GM12878 (cell line): ENCODE measurements at regions not wholly inside any gene's neighbourhood (a gene's known extent, or its start where the extent isn't known, plus 50 kb on each side); places are given as distances from the start of the nearest gene placed in this dataset.

Experiments used
- ATAC-seq: fragments of 200-7000 bp; cut with Tn5 transposase; 3 replicates; pipeline ENCODE4 v1.9.1; 2020; ENCODE audit warnings: mild to moderate bottlenecking, moderate library complexity
- BruUV-seq: library from RNA; stranded (reverse); fragments of 400-500 nt; replicated peaks from 2 replicates; lab custom pipeline; 2021; lab: Mats Ljungman, UMichigan
- CTCF ChIA-PET: fragments of 300-600 bp; sonication (Branson Sonifier 250); formaldehyde crosslinking; extraction: SDS; loops from one replicate; lab custom pipeline; 2021; ENCODE audit warnings: inconsistent platforms; lab: Yijun Ruan, JAX
- POLR2A ChIA-PET: fragments of 350-600 bp; formaldehyde crosslinking; extraction: SDS; loops from one replicate; lab custom pipeline; 2021; ENCODE audit warnings: inconsistent platforms; lab: Charles Lee
- RAD21 ChIA-PET: fragments of 300-600 bp; sonication (Branson Sonifier 250); formaldehyde crosslinking; loops from one replicate; lab custom pipeline; 2023; ENCODE audit warnings: antibody characterized with exemption; ENCODE audit not compliant: unreplicated experiment; lab: Charles Lee
- SMC1A ChIA-PET: fragments of 300-600 bp; sonication (Branson Sonifier 250); formaldehyde crosslinking; loops from one replicate; lab custom pipeline; 2023; ENCODE audit not compliant: unreplicated experiment, uncharacterized antibody; lab: Charles Lee
- DNase-seq: peaks from one replicate; pipeline ENCODE4 v3.0.0-alpha.2; 2011; ENCODE audit warnings: low read depth, low spot score
- FAIRE-seq: peaks from 3 replicates; lab custom pipeline; 2011; peaks lifted over from hg19 to GRCh38; lab: Jason Lieb, UNC
- H2AFZ ChIP-seq: 2 replicates; pipeline ENCODE4 v1.6.0; 2011; ENCODE audit warnings: low read depth, low read length, control low read depth; ENCODE audit not compliant: control insufficient read depth
- H3K27ac ChIP-seq: 2 replicates; pipeline ENCODE4 v1.5.1; 2011; ENCODE audit warnings: control low read depth; ENCODE audit not compliant: control insufficient read depth, insufficient read depth
- H3K27me3 ChIP-seq, 2 experiments: replicated peaks in 1 of 2; 2 replicates each; pipeline versions ENCODE4 v1.6.0 to v1.6.1; 2011; ENCODE audit warnings: low read length in 1 of 2; ENCODE audit not compliant: control insufficient read depth in 2 of 2, insufficient read depth in 2 of 2
- H3K36me3 ChIP-seq, 2 experiments: 2 replicates each; pipeline ENCODE4 v1.5.1; 2011; ENCODE audit warnings: low read length in 1 of 2; ENCODE audit not compliant: control insufficient read depth in 2 of 2, insufficient read depth in 2 of 2
- H3K4me1 ChIP-seq: 2 replicates; pipeline ENCODE4 v1.6.1; 2011; ENCODE audit warnings: mild to moderate bottlenecking, low read length, moderate library complexity, mixed read lengths; ENCODE audit not compliant: control insufficient read depth, insufficient read depth
- H3K4me2 ChIP-seq: 2 replicates; pipeline ENCODE4 v1.6.0; 2011; ENCODE audit warnings: control low read depth; ENCODE audit not compliant: control insufficient read depth, insufficient read depth
- H3K4me3 ChIP-seq: fragments of 200-600 bp; sonication (generic); 2 replicates; pipeline ENCODE4 v1.5.1; 2016
- H3K79me2 ChIP-seq: 2 replicates; pipeline ENCODE4 v1.6.0; 2011; ENCODE audit warnings: low read length; ENCODE audit not compliant: control insufficient read depth, insufficient read depth
- H3K9ac ChIP-seq: 2 replicates; pipeline ENCODE4 v1.8.0; 2011; ENCODE audit warnings: low read length, control low read depth, mixed read lengths; ENCODE audit not compliant: control insufficient read depth, insufficient read depth
- H3K9me3 ChIP-seq: replicated peaks from 3 replicates; pipeline ENCODE4 v1.5.1; 2011; ENCODE audit warnings: mild to moderate bottlenecking, low read length; ENCODE audit not compliant: control insufficient read depth, insufficient read depth
- H4K20me1 ChIP-seq: 2 replicates; pipeline ENCODE4 v1.6.0; 2011; ENCODE audit not compliant: control insufficient read depth, insufficient read depth
- ASH2L ChIP-seq: fragments of 300-600, 200-600 bp; sonication (generic); IDR thresholded peaks from 2 replicates; pipeline ENCODE4 v1.6.1; 2017; ENCODE audit warnings: low read depth, mild to moderate bottlenecking, borderline replicate concordance
- BCL11A ChIP-seq: IDR thresholded peaks from 2 replicates; pipeline ENCODE4 v1.6.1; 2011; ENCODE audit warnings: low read depth, low read length
- IRF4 ChIP-seq: IDR thresholded peaks from 2 replicates; pipeline ENCODE4 v1.6.1; 2011; ENCODE audit warnings: low read depth, low read length
- MXI1 ChIP-seq: fragments of 150-350 bp; IDR thresholded peaks from 2 replicates; pipeline ENCODE4 v1.6.1; 2011; ENCODE audit warnings: low read depth, mild to moderate bottlenecking, inconsistent platforms, low read length, improper control_type of control experiment
- NR2F1 ChIP-seq: fragments of 450-650 bp; conservative IDR thresholded peaks from 2 replicates; pipeline ENCODE4 v1.6.1; 2017; ENCODE audit warnings: mild to moderate bottlenecking
- PBX3 ChIP-seq: IDR thresholded peaks from 2 replicates; pipeline ENCODE4 v1.6.1; 2011; ENCODE audit warnings: mild to moderate bottlenecking, low read depth, low read length, moderate library complexity; ENCODE audit not compliant: insufficient replicate concordance
- PKNOX1 ChIP-seq: fragments of 450-650 bp; IDR thresholded peaks from 2 replicates; pipeline ENCODE4 v1.6.1; 2016; ENCODE audit warnings: mild to moderate bottlenecking
- SKIL ChIP-seq: fragments of 450-650 bp; IDR thresholded peaks from 2 replicates; pipeline ENCODE4 v1.6.1; 2017; ENCODE audit warnings: mild to moderate bottlenecking, low read depth, inconsistent platforms; ENCODE audit not compliant: poor library complexity, severe bottlenecking
- TCF12 ChIP-seq: IDR thresholded peaks from 2 replicates; pipeline ENCODE4 v1.6.1; 2011; ENCODE audit warnings: low read depth, mild to moderate bottlenecking, low read length
- USF2 ChIP-seq: IDR thresholded peaks from 2 replicates; pipeline ENCODE4 v1.6.1; 2011; ENCODE audit warnings: low read depth, low read length, improper control_type of control experiment, borderline replicate concordance
- ZNF274 ChIP-seq: IDR thresholded peaks from one replicate; pipeline ENCODE4 v1.8.0; 2011; ENCODE audit not compliant: insufficient read length, insufficient read depth
- WGBS: methylation state at CpG from one replicate; pipeline ENCODE4 v1.1.6; 2016; ENCODE audit warnings: low lambda C conversion rate; ENCODE audit not compliant: insufficient replicate concordance, insufficient coverage; ENCODE audit errors: missing lambda C conversion rate; 5-methylcytosine and 5-hydroxymethylcytosine counted together
- in situ Hi-C: fragments of 300-500 bp; cut with MboI; formaldehyde crosslinking; loops from 9 replicates; pipeline ENCODE4 v1.14.3; 2018; ENCODE audit warnings: mixed read lengths
- intact Hi-C: fragments of 100-400 bp; cut with micrococcal nuclease; formaldehyde crosslinking; loops from one replicate; pipeline ENCODE4 v1.14.2; 2022; ENCODE audit not compliant: unreplicated experiment

GRCh38 chr11:115939731-115940421 lies 435.7 kb upstream of the CADM1 start (continued):
- TF ChIP-seq PKNOX1 = 0 out of 2 replicates have a peak, but pooled peaks have one; percentile 24
- TF ChIP-seq ASH2L = no peak
- no peak for TF ChIP-seq USF2
- TF ChIP-seq TCF12 = peak; percentile 94
- TF ChIP-seq BCL11A = peak; percentile 49; the same call in 1 of the 2 replicates
- TF ChIP-seq IRF4 = 0 out of 2 replicates have a peak, but pooled peaks have one; percentile 27
- peak; percentile 58 for TF ChIP-seq NR2F1

GRCh38 chr11:115939104-115939730 lies 435.0 kb upstream of the CADM1 start:
- intact Hi-C loops = no loop called here
- Histone ChIP-seq H3K27ac (no peak overlapping the region), H3K79me2 (no peaks in the 10 kb centered on the region), H3K9ac (no peak overlapping the region), H2AFZ (no peak overlapping the region), H3K27me3 (no peaks in the 10 kb centered on the region), H3K4me1 (peaks cover 7% of the 10 kb centered on the region), H3K4me2 (no peak overlapping the region), H4K20me1 (no peaks in the 10 kb centered on the region), H3K36me3 (no peaks in the 10 kb centered on the region), H3K4me3 (no peak overlapping the region), H3K9me3 (no peaks in the 10 kb centered on the region; the same call in 2 of the 3 replicates)
- DNase-seq (no peak), FAIRE-seq (no peak), ATAC-seq (peak; percentile 8; the same call in 2 of the 3 replicates)
- ChIA-PET POLR2A (interaction anchor here (2.0 kb wide), 1 partner anchor 10 kb away, joined by 28 read pairs; no protein-coding TSS in a partner anchor), RAD21 (interaction anchor here (0.9 to 6.0 kb wide), 6 partner anchors 12 to 134 kb away, joined by 3 to 94 read pairs (median 4); no protein-coding TSS in a partner anchor), CTCF (interaction anchor here (0.8 to 4.5 kb wide), 12 partner anchors 9 to 141 kb away, joined by 3 to 22 read pairs (median 5); no protein-coding TSS in a partner anchor), SMC1A (interaction anchor here (0.5 to 9.0 kb wide), 21 partner anchors 8 to 139 kb away, joined by 3 to 94 read pairs (median 4); no protein-coding TSS in a partner anchor)
- in situ Hi-C loops = no loop called here
- WGBS = 71% methylated on average over 6 of the region's 6 CpGs
- BruUV-seq = no TSS peak
- TF ChIP-seq MXI1 (no peak), PBX3 (no peak), ZNF274 (no peak), SKIL (no peak)
